A673 (cell line): ENCODE measurements at regions not wholly inside any gene's neighbourhood (a gene's known extent, or its start where the extent isn't known, plus 50 kb on each side); places are given as distances from the start of the nearest gene placed in this dataset.

ENCODE experiments used
- CTCF ChIP-seq: fragments of 300-800, 200-600 bp; sonication (generic); conservative IDR thresholded peaks from 2 replicates; pipeline ENCODE4 v1.5.1; 2017; ENCODE audit warnings: low read depth, mild to moderate bottlenecking, antibody characterized with exemption, low read length, moderate library complexity, mixed read lengths
- EZH2 ChIP-seq: fragments of 200-600 bp; sonication (generic); IDR thresholded peaks from 2 replicates; pipeline ENCODE4 v1.6.1; 2017; ENCODE audit warnings: borderline replicate concordance, low read depth, mild to moderate bottlenecking, mixed read lengths, antibody characterized with exemption, low read length; ENCODE audit not compliant: poor library complexity, severe bottlenecking

- TF ChIP-seq CTCF (no peak), EZH2 (no peak)
These were observed 154.6 kb upstream of the RPS6KA3 start for GRCh38 chrX:20421275-20421674.
